Endometrial microvascular endothelial cells (primary cell): ENCODE measurements at regions not wholly inside any gene's neighbourhood (a gene's known extent, or its start where the extent isn't known, plus 50 kb on each side); places are given as distances from the start of the nearest gene placed in this dataset.
"Not testable (repeated sequence)": the region's sequence is repeated elsewhere in the genome, so short reads cannot be mapped to it uniquely, and the experiment has no call there.

Experiments used
- in situ Hi-C: cut with HindIII; loops from 2 replicates; pipeline ENCODE4 v1.10.0; 2017; ENCODE audit warnings: low sequenced_read_pairs, low pct_unique_long_range_greater_than_20kb; ENCODE audit errors: inconsistent ontology term

DNA sequence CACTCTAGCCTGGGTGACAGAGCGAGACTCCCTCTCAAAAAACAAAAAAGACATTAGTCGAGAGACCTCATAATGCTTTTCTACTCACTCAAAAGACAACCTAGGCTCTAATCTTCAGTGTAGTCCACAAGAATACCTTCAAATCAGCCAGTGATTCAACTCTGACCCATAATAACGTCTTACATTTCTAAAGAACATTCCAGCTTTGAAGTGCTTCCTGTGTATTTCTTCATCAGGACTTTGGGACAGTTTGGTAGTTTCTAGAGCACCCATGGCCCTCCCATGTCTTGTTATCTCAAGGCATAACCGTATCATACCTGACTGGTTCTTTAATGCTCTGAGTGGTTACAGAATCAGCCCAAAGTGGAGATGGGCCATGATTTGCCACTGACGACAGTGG, 221.3 kb downstream of the SKIDA1 start:
- in situ Hi-C loops: no loop called here

DNA sequence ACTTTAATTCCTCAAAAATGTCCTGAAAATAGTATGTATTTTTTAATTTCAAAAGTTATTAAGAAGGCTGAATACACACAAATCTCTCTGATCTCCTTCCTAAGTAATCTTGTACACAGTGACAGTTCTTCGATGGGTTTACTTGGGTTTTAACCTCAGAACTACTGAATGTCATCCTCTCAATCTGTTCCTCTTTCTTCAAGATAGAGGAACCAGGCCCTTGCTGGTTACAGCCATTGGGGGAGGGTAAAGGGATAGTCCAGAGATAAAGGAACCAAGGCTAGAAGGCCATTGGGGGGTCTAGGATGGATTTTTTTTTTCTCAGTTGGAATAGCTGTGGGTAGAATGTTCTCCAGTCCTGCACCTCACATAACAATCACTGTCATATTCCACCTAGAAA, 224.9 kb downstream of the SKIDA1 start:
- in situ Hi-C loops: no loop called here

DNA sequence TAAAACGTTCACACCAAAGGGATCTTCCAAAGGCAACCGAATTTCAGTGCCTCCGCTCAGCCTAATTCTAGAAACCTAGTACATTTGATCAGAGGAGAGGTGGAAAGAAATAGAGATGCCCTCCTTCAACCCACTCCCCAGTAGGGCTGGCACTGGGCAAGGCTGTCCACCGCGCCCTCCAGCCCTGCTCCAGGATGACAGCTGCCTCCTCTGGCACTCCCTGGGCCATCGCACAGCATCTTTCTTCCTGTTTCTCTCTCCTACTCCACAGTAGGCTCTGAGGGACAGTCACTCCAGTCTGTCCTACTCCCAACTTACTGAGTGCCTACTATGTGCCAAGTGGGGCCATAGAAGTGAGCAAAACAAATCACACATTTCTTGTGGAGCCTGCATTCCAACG, 226.2 kb downstream of the SKIDA1 start:
- in situ Hi-C loops: no loop called here

DNA sequence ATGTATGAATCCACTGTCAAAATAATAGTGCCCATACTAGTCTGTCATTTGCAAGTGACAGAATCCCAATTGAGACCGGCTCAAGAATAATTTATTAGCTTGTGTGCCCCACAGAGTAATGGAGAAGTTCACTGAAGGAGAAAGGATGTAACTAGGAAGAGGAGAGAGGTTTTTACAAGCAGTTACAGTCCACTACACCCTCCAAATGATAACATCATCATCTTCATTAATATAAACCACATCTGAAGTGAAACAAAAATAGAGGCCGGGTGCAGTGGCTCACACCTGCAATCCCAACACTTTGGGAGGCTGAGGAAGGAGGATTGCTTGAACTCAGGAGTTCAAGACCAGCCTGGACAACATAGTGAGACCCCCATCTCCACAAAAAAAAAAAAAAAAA, 226.8 kb downstream of the SKIDA1 start:
- in situ Hi-C loops: no loop called here

DNA sequence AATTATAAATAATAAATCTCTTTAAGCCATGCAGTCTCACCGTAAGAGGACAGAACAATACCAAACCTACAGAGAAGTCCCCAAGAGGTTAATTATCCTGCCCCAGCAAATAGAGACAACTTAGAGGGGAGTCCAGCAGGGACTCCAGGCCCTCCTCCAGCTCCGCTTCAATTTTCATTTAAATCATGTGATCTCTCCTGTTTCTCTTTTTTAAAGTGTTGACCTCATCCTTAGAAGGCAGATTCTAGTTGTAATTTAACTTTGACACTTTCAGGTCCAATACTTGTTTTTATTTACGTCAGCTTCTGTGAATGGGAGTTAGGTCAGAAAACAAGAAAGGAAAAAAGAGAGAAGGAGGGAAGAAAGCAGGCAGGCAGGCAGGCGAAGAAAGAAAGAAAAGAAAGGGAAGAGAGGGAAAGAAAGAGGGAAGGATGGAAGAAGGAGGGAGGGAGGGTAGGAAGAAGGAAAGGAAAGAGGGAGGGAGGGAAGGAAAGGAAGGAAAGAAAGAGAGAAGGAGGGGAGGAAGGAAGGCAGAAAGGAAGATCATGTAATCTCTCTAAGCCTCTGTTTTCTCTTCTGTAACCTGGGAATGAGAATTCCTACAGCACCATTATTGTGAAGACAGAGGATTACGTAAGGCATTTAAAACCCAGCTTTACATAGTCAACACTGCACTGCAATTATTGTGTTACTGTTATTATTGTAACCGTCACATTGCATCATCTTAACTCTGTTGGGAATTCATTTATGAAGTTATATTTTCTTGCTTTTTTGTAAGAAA, 227.7 kb downstream of the SKIDA1 start:
- in situ Hi-C loops: no loop called here

DNA sequence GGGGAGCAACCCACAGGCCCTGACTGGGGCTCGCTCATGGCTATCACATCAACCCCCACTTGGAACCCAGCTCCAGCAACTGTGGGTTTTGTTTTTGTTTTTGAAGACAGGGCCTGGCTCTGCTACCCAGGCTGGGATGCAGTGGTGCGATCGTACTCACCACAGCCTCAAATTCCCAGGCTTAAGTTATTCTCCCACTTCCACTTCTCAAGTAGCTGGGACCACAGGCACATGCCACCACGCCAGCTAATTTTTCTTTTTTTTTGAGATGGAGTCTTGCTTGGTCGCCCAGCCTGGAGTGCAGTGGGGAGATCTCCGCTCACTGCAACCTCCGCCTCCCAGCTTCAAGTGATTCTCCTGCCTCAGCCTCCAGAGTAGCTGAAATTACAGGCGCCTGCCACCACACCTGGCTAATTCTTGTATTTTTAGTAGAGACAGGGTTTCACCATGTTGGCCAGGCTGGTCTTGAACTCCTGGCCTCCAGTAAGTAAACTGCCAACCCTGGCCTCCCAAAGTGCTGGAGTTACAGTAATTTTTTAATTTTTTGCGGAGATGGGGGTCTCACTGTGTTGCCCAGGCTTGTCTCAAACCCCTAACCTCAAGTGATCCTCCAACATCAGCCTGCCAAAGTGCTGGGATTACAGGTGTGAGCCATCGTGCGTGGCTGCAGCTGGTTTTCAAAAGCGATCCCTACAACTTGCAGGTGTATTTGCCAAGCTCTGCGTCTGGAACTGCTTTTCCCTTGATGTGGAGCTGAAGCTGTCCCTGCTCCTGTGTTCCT, 228.7 kb downstream of the SKIDA1 start:
- in situ Hi-C loops: no loop called here

DNA sequence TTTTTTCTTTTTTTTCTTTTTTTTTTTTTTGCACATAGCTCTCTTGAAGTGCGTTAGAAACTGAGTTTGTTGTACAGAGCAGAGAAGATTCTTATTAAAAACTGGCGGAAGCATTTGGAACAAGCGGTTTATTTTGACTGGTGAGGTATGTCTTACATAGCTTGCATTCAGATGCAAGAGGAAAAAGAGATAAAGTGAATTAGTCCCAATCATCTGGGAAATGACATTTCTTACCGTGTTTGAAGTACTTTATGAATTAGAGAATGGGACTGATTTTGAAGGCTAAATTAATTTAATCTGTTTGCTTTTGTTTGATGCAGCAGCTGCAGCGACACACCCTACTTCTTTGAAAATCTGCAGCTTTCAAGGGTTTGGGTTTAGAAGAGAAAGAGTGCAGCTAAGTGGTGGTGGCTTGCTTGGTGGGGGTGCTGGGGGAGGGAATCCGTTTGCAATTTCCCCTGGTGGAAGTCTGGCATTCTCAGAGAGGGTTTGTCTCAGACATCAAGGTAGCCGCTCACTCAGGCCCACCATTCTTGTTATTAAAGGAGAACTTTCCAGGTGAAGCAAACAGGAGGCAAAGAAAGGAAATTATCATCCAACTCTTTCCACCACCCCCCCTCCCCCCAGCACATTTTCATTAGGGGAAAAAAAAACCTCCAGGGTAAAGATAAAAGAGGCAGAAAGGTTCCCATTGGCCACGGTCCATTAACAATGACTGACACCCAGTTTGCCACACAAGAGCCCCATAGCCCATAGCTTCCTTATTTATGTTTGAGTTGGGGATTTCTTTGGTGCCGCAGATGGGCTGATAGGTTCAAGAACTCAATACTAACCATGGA, 231.7 kb downstream of the SKIDA1 start:
- in situ Hi-C loops: no loop called here

DNA sequence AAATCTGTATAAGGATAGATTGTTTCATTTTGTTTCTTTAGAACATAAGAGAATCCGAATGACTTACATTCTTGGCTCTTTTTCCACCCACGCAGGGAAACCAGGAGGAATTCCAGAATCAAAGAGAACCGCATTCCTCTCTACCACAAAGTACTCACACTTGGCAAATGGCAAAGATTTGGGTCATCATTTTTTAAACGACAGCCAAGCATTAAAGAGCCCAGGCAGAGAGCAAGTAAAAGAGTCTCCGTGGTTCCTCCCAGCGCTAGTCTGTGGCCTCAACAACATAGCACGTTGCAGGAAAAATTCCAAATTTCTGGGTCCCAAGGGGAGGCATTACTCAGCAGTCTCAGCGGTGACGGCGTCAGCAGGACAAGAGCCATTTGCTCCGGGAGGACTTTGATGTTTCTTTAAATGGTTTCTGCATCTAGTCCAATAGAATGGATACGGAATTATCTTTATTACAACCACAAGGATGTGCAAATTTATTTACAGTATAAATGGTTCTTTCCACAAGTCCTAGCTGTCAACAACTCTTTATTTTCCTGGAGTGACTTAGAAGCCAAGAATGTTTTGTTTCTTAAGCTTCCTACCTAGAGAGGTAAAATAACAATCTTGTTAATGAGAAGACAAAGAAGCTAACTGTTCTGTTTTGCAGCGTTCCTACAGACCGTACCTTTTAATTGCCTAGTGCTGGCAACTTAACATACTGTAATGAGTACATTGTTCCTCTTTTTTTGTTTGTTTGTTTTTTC, 232.5 kb downstream of the SKIDA1 start:
- in situ Hi-C loops: no loop called here

DNA sequence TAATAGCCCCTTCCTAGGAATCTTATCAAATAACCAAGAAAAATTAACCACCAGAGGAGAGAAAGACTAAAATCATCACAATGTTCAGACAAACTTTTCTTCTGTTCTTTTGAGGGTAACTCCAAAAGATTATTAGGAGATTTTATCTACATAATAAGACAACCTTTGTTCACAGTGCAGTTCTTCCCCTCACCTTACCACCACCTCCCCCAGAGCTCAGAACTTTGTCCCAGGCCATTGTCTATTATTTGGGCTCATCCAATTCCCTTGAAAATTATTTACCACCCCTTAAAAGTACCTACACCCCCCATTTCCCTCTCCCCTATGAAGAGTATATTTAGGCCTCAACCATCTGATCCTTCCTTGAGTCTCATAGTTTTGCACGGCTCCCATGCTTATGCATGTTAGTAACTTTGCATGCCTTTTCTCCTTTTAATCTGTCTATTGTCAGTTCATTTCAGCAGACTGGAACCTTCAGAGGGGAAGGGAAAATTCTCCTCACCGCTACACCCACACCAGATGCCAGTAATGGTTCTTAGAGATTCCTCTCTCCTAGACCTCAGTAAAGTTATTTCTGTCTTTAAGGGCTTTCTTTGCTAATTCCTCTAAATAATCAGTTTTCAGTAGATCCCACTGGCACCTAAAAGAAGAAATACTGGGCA, 234.9 kb downstream of the SKIDA1 start:
- in situ Hi-C loops: no loop called here

DNA sequence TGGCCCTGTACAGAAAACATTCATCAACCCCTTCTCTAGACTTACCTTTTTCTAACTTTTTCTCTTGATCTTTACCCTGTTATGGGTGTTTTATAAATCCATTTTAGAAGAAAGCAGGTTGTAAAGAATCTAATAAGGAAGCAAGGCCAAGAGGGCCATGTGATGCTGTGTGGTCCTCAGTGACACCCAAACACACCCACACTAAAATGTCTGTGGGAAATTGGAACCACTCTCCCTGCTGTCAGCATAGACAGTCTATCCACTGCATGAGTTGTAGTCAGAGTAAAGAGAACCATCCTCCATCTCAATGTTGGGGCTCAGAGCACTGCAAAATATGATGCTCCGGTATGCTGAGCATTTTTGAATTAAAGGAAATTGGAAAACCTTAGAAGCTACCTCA, 235.5 kb downstream of the SKIDA1 start:
- in situ Hi-C loops: no loop called here

DNA sequence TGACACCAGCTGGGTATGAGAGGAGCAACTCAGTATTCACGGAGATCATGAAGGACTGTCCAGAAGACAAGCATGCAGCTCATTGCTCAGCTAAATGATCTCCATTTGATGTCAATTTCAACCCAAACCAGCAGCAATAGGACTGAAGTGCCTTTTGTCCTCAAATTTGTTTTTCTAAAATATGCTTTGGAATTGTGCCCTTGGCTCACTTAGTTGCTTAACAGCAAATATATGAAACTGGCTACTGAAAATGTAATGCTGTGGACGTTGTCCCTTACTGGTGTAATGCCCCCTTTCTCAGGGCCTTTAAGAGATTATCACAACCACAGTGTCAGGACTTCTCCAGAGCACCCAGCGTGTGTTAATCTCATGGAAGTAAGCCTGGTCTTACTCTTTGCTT, 236.2 kb downstream of the SKIDA1 start:
- in situ Hi-C loops: no loop called here

DNA sequence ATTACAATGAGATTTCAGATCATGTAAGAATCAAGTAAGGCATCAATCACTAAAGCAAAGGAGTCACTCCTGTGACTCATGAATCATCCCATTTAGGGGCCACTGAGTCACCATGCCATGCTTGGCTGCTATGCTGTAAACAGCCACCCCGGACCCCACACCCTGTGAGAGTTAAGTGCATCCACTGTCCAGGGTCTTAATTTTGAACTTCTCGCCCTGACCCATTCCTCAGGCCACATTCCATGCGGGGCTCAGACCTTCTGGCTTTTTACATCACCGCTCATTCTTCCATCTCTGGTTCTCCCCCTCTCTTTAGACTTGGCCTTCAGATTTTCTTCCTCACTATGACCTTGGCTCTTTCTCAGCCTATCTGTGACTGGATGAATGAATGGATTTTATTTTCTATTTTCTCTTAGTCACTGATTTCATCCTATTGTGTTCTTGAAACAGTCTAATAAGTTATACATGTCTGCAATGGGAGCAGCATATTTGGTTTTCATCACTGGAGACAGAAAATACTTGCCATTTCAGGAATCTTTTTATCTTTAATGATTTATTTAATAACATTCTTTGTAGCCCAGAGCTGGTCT, 239.6 kb downstream of the SKIDA1 start:
- in situ Hi-C loops: no loop called here

DNA sequence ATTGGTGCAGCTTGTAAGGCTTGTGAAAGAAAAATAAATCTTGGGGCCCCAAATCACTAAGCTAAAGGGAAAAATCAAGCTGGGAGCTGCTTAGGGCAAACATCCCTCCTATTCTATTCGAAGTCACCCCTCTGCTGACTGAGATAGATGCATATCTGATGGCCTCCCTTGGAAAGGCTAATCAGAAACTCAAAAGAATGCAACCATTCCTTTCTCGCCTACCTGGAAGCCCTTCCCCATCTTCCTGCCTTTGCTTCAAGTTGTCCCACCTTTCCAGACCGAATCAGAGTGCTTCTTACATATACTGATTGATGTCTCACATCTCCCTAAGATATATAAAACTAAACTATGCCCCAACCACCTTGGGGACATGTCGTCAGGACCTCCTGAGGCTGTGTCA, 240.3 kb downstream of the SKIDA1 start:
- in situ Hi-C loops: no loop called here

DNA sequence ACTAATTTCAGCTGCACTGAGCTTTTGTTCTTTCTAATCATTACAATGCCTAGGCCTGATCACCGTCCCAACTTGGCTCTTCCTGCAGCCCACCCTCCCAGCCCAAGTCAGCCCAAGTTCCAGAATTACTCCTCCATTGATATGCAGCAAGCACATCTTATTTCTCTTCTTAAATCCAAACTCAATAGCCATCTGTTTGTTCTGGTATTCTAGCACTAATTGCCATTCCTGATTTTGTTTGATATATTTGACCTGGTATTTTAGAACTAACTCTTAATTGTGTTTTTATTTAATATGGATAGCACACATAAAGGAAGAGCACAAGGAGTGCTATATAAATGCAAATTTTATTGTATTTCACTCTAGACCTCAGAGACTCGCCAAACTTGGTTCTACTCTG, 241.2 kb downstream of the SKIDA1 start:
- in situ Hi-C loops: no loop called here

DNA sequence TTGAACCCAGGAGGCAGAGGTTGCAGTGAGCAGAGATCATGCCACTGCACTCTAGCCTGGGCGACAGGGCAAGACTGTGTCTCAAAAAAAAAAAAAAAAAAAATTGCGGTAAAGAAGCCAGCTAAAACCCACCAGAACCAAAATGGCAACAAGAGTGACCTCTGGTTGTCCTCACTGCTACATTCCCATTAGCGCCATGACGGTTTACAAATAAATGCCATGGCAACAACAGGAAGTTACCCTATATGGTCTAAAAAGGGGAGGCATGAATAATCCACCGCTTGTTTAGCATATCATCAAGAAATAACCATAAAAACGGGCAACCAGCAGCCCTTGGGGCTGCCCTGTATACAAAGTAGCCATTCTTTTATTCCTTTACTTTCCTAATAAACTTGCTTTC, 242.4 kb downstream of the SKIDA1 start:
- in situ Hi-C loops: not testable (repeated sequence)

DNA sequence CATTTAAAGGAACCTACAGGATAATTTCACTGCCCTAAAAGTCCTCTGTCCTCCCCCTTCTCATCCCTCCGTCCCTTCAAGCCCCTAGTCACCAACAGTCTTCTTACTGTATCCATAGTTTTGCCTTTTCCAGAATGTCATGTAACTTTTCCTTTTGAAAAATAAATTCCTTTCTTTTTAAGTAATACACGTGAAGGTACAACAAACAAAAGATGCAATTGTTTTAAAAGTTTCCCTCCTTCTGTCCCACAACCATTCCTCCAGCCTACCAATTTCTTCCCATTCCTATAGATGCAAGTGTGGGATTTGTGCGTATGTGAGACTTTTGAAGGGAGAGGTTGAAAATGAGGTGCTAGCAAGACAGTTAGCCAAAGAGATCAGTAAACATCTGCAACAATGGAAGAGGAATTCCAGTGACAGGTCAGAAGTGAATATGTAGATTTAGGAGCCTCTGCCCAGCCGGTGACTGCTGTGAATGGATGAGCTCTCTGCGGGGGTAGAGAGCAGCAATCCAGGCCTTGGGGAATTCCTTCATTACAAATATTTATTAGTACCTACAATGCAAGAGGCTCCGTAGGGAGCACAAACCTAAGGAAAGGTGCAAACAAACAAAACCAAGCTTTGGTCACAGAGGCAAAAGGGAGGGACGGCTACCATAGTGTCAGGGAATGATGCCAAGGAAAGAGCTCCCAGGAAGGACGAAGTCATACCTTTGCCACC, 243.6 kb downstream of the SKIDA1 start:
- in situ Hi-C loops: no loop called here

DNA sequence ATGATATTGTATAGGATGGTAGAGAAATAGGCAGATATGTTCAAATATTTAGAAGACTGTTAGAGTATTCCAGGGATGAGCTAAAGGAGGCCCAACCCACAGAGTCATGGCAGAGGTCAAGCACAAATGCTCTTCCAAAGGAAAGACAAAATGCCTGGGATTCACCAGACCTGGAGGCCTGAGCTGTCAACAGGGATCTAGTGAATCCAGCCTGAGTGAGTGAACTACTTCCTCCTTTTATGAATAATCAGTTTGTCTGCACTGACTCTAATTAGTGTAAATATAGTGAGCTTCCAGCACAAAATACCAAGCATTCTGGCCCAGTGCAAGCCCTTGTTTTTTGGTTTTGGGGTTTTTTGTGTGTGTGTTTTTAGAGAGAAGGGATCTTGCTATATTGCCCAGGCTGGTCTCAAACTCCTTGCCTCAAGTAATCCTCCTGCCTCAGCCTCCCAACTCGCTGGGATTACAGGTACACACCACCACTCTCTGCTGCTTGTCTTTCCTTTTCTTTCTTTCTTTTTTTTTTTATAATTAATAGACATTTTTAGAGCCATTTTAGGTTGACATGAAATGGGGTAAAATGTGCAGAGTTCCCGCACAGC, 244.4 kb downstream of the SKIDA1 start:
- in situ Hi-C loops: no loop called here
